Stromal cell of bone marrow (primary cell): ENCODE measurements at regions not wholly inside any gene's neighbourhood (a gene's known extent, or its start where the extent isn't known, plus 50 kb on each side); places are given as distances from the start of the nearest gene placed in this dataset.

Source experiments
- DNase-seq: peaks from one replicate; pipeline ENCODE4 v3.0.0-alpha.2; 2012; ENCODE audit warnings: low read depth

GRCh38 chr14:98119739-98120138 lies 1152.3 kb downstream of the BCL11B start:
- DNase-seq, result no peak

- DNase-seq, result no peak
Measured at GRCh38 chr14:98120831-98121464, 1151.0 kb downstream of the BCL11B start.

- no peak for DNase-seq
Measured at GRCh38 chr14:98122527-98122926, 1149.5 kb downstream of the BCL11B start.

- no peak for DNase-seq
Measured at GRCh38 chr14:98130691-98131090, 1141.3 kb downstream of the BCL11B start.

GRCh38 chr14:98131406-98131805 lies 1140.6 kb downstream of the BCL11B start:
- DNase-seq, result no peak

- no peak for DNase-seq
Measured at GRCh38 chr14:98133806-98134205, 1138.2 kb downstream of the BCL11B start.

DNA sequence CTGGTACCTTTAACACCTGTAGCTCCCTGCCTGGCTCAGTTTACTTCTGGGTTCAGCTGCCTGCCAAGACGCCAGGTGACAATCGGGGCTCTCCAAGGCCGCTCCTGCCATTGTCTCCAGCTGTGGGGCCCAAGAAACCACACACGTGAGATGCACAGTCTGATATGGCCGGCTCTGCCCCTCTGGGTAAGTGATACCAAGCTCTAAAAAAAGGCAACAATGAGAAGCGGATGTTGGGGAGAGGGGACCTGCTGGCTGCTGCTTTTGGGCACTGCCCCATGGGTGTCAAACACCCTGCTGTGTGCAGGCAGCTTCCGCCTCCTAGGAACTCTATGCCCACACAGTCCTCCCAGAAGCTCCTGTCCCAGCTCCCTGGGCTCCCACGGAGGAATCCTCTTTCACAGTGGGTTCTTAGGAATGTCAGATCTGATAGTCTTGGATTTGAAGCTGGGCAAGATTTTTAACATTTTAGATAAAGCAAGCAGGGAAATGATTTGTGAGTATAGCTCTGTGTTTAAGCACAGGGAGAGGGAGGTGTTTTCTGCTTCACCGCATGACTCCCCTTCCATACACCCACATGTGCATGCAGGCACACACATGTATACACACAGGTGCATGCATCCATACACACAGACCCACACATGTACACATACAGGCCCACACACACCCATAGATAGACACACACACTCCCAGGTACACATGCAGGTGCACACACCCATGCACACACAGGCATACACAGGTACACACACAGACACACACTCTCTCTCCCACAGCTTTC lies 1135.8 kb downstream of the BCL11B start:
- no peak for DNase-seq

DNA sequence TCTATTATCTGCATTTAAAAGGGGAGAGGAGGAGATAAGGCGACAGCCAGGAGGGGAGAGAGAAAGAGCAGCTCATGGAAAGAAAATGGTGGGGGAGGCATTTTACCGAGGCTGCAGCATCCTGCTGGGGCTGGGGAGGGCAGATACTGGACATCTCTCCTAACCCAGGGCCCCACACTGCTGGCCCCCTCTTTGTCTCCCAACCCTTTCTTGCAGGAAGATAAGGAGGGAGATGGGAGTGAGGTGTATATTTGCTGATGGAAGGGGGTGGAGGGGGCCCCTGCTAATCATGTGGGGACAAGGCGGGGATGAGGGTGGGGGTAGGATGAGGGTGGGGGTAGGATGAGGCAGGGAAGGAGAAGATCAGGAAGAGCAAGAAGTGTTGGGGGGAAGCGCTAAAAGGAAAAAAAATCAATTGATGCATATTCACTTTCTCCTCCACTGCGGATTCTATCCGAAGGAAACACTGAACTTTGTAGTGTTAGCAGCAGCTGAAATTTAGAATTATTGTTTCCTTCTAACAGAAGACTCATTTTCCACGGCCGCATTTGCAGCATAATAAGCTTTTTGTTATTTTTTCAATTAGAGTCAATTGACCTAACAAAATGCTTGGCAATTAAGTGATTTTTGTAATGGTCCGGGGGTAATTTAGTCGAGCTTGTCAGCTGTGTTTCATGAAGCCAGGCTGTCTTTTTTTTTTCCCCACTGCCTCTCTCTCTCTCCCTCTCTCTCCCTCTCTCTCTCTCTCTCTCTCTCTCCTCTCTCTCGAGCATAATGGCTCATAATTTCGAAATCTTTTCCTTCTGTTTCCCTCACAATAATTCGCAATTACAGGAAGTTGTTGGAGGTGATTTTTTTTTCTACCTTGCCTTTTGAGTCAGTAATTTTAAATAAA lies 1134.6 kb downstream of the BCL11B start:
- no peak for DNase-seq

GRCh38 chr14:98138666-98139065 lies 1133.3 kb downstream of the BCL11B start:
- no peak for DNase-seq

DNA sequence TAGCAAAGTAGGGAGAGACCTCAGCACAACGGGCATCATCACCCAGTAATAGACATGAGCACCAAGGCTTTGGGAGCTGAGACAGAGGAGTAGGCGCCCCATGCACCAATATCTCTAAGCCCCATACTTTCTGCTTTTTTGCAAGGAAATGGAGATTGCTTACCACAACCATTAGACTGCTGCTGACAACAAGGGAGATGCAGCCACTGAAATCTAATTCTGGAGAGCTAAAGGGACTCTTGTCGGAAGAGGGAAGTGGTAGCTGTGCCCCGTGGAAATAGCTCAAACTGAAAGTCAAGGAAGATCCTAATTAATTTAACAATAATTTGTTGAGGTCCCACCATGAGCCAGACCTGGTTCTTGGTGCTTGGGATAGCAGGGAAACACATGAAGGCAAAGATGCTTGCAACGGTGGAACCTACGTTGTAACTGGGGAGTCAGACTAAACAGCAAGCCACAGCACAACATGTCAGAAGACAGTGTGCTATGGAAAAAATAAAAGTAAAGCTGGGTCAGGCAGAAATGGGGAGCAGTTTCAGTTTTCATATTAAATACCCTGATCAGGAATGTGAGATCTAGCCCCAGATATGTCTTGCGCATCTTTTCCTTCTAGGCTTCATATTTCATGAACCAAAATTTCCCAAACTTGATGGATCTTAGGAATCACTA lies 1131.0 kb downstream of the BCL11B start:
- DNase-seq, result no peak

- no peak for DNase-seq
Measured at GRCh38 chr14:98143566-98143965, 1128.4 kb downstream of the BCL11B start.

- no peak for DNase-seq
Measured at GRCh38 chr14:98144964-98145363, 1127.0 kb downstream of the BCL11B start.

DNA sequence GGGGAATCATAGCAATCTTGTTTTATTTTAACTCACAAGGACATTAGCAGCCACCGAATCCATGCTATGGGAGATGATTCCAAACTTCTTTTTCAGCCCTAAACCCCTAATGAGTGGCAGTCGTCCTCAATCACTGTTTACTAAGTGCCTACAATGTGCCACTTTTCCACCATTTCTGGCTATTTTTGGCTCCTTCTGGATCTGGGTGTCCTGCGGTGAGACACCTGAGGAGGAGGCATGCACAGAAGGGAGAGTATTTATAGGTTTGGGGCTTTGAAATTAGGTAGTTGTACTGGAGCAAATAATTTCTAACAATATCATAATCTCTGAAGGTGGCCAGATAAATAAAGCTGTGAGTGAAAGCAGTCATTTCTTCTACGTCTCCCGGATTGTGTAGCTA lies 1125.6 kb downstream of the BCL11B start:
- DNase-seq, result no peak

- no peak for DNase-seq
Measured at GRCh38 chr14:98154254-98154653, 1117.7 kb downstream of the BCL11B start.

DNA sequence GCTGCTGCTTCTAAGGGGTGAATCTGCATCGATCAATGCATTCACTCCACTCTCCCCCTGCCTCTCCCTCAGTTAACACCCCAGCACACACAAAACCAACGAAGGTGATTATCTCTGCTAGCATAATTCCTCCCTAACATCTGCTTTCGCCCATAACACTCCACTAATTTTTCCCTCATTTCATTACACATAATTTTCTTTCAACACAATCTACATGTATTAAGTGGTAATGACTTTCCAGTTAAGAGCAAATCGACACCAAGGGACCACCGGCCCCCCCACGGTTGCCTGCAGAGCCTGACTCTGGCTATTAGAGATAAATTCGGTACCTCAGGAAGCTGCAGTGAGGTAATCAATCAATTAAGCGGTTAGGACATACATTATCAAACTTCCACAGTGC lies 1115.6 kb downstream of the BCL11B start:
- no peak for DNase-seq

DNA sequence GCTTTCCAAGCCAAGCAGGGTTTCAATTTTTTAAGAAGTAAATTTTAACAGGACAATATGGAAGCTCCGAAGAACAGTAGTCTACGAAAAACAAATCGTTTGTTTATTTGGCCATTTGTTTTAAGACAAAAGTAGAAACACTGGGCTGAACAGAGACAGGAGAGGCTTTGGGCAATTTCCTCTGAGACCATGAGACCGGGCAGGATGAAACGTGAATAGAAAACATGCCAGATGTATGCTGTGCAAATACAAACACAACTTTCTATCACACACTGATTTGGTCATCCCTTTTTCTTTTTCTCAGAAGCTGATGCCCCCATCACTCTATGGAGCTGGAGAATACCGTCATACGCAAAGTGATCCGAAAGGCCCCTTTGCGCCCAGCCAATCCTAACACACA lies 1111.1 kb downstream of the BCL11B start:
- no peak for DNase-seq

- DNase-seq, result no peak
Measured at GRCh38 chr14:98161356-98161755, 1110.6 kb downstream of the BCL11B start.

DNA sequence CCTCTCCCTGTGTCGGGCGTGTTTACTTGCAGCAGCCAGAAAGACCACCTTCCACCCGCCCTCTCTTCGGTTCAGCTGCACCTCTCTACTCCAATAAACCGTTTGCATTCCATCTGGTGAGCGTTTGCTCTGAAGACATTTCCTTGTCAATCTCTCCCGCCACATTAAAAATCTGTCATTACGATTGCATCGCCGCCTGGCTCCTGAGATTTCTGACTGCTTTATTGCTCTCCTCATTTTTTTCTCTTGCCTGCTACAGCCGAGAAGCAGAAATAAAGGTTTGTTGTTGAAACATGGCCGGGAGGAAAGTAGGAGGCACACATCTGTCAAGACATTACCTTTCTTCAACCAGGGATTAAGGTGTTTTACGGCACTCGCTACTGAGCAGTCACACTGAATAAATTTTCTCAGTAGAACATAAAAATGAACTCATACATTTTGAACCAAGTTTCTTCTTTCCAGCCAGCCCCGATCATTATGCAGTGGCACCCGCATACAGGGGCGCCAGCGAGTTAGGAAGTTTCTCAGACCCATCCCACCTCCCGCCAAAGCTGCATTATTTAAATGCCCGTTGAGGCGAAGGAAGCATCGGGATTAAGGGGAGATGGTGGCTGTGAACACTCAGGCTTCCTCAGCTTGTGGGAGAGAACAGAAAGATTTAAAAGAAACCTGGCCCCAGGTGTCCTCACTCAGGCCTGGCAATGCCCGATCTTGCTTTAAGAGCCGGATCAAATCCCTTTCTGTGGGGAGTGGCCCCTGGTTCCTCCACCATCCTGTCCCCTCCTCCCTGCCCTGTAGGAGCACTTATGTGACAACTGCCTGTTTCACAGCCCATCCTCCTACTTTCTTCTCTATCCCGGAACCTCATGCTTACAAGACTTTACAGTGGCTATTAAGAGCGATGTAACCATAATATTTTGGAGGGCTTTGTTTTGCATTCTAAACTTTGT lies 1108.9 kb downstream of the BCL11B start:
- no peak for DNase-seq

- DNase-seq, result no peak
Measured at GRCh38 chr14:98163873-98164272, 1108.1 kb downstream of the BCL11B start.

DNA sequence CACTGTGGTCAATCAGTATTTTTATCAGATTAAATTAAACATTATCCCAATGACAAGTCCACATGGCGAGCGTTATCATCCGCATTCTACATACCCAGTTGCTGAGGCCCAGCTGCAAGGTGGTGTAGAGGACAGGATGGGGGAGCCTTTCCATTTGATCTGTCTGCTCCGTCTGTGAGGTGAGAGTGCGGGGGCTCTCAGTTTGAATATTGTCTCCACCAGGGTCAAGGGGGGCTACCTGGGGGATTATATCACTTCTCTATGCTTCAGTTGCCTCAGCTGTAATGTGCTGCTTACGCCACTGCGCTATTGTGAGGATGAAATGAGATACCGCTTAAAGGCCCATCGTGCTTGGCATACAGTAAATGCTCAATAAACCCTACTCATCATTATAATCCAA lies 1106.0 kb downstream of the BCL11B start:
- DNase-seq, result no peak

DNA sequence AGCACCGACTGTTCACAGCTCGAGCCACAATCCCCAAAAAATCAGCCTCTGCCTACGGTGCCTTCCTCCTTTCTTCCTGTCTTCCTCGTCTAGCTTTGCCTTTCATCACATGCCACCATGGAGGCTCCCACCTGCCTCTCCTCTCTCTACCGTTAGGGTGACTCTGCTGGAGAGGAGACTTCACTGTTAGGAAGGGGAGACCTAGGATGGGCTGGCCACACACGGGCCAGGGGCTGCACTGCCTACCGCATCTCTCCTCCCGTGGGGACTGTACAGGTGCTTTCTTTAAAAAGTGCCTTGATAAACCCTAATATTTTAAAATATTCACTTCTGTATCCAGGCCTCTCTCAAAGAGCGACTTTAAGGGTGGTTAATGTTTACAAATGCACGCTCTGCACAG lies 1104.7 kb downstream of the BCL11B start:
- no peak for DNase-seq
